ENCODE measurements at regions not wholly inside any gene's neighbourhood (a gene's known extent, or its start where the extent isn't known, plus 50 kb on each side); places are given as distances from the start of the nearest gene placed in this dataset.
"Not testable (repeated sequence)": the region's sequence is repeated elsewhere in the genome, so short reads cannot be mapped to it uniquely, and the experiment has no call there.

DNA sequence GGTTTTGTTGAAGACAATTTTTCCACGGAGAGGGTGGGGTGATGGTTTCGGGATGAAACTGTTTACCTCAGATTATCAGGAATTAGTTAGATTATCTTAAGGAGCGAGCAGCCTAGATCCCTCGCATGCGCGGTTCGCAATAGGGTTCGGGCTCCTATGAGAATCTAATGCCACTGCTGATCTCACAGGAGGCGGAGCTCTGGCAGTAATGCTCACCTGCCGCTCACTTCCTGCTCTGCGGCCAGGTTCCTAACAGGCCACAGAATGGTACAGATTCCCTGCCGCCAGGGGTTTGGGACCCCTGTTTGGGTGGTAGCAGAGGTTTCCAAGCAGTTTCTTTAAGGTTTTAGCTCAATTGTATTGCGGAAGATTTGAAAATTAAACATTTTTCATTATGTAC is 439.8 kb upstream of the OR4E1 start:
- H3K4me3 ChIP-seq (ENCODE audit: insufficient read length, low read depth): no peak overlapping the region
- TF ChIP-seq YY1 (IDR thresholded peaks at IDR 0.05; ENCODE audit: insufficient read depth, insufficient read length) (no peak), ZNF274 (IDR thresholded peaks at IDR 0.05; ENCODE audit: low read depth, low read length) (no peak), SUZ12 (IDR thresholded peaks at IDR 0.05; ENCODE audit: extremely low read depth, insufficient read depth, insufficient read length) (no peak)
- no peak for DNase-seq (ENCODE audit: low read depth, low spot score)
- H3K27me3 ChIP-seq (ENCODE audit: insufficient read depth, insufficient read length): no peaks in the 10 kb centered on the region
- H3K36me3 ChIP-seq (ENCODE audit: insufficient read depth, insufficient read length, low read length): no peaks in the 10 kb centered on the region
- H3K4me1 ChIP-seq (ENCODE audit: insufficient read depth, insufficient read length): no peaks in the 10 kb centered on the region
- no peak overlapping the region for H3K9ac ChIP-seq (ENCODE audit: insufficient read length, low read depth)
- no peaks in the 10 kb centered on the region for H3K9me3 ChIP-seq (ENCODE audit: insufficient read depth, low read length)

DNA sequence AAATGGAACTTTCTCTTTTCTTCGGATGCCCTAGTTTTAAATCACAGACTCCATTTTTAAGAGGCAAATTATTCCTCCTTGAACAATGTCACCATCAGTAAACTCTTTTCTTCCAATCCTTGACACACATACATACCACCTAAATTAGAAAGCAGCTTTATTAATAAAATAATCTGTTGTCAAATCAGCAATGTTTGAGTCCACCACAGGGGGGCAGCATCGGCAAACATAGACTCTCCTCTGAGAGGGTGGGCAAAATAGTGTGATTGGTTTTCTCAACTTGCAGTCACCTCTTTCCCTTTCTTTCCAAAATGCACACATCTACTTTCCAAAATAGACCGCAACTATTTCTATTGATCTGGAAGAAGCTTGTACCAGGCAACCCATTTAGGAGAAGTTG is 438.4 kb upstream of the OR4E1 start:
- Histone ChIP-seq H3K9me3 (ENCODE audit: insufficient read depth, low read length) (no peaks in the 10 kb centered on the region), H3K4me1 (ENCODE audit: insufficient read depth, insufficient read length) (no peaks in the 10 kb centered on the region), H3K27me3 (ENCODE audit: insufficient read depth, insufficient read length) (no peaks in the 10 kb centered on the region), H3K36me3 (ENCODE audit: insufficient read depth, insufficient read length, low read length) (no peaks in the 10 kb centered on the region), H3K4me3 (ENCODE audit: insufficient read length, low read depth) (no peak overlapping the region), H3K9ac (ENCODE audit: insufficient read length, low read depth) (no peak overlapping the region)
- TF ChIP-seq ZNF274 (IDR thresholded peaks at IDR 0.05; ENCODE audit: low read depth, low read length) (no peak), YY1 (IDR thresholded peaks at IDR 0.05; ENCODE audit: insufficient read depth, insufficient read length) (no peak), SUZ12 (IDR thresholded peaks at IDR 0.05; ENCODE audit: extremely low read depth, insufficient read depth, insufficient read length) (no peak)
- no peak for DNase-seq (ENCODE audit: low read depth, low spot score)

DNA sequence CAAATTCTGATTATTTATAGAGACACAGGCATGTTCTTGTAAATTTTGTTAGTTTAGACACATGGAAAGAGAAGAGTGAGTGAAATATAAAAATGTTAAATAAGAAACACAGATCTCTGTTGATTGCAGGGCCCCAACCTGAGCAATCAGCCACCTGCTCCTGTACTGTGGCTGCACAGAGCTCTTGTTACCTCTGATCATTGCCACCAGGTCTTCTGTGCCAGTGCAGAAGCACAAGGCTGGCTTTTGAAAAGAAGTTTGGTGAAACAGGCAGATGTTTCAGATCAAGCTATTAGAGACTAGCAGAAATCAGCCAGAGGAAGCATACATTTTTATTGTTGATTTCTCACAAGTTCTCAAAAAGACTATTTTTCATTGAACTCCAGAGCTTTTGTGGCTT is 434.1 kb upstream of the OR4E1 start:
- H3K27me3 ChIP-seq (ENCODE audit: insufficient read depth, insufficient read length): no peaks in the 10 kb centered on the region
- no peaks in the 10 kb centered on the region for H3K4me1 ChIP-seq (ENCODE audit: insufficient read depth, insufficient read length)
- no peak for DNase-seq (ENCODE audit: low read depth, low spot score)
- no peak for TF ChIP-seq SUZ12 (IDR thresholded peaks at IDR 0.05; ENCODE audit: extremely low read depth, insufficient read depth, insufficient read length)
- TF ChIP-seq ZNF274 (IDR thresholded peaks at IDR 0.05; ENCODE audit: low read depth, low read length): no peak
- no peak for TF ChIP-seq YY1 (IDR thresholded peaks at IDR 0.05; ENCODE audit: insufficient read depth, insufficient read length)
- no peak overlapping the region for H3K4me3 ChIP-seq (ENCODE audit: insufficient read length, low read depth)
- H3K9me3 ChIP-seq (ENCODE audit: insufficient read depth, low read length): no peaks in the 10 kb centered on the region
- H3K36me3 ChIP-seq (ENCODE audit: insufficient read depth, insufficient read length, low read length): no peaks in the 10 kb centered on the region
- H3K9ac ChIP-seq (ENCODE audit: insufficient read length, low read depth): no peak overlapping the region

DNA sequence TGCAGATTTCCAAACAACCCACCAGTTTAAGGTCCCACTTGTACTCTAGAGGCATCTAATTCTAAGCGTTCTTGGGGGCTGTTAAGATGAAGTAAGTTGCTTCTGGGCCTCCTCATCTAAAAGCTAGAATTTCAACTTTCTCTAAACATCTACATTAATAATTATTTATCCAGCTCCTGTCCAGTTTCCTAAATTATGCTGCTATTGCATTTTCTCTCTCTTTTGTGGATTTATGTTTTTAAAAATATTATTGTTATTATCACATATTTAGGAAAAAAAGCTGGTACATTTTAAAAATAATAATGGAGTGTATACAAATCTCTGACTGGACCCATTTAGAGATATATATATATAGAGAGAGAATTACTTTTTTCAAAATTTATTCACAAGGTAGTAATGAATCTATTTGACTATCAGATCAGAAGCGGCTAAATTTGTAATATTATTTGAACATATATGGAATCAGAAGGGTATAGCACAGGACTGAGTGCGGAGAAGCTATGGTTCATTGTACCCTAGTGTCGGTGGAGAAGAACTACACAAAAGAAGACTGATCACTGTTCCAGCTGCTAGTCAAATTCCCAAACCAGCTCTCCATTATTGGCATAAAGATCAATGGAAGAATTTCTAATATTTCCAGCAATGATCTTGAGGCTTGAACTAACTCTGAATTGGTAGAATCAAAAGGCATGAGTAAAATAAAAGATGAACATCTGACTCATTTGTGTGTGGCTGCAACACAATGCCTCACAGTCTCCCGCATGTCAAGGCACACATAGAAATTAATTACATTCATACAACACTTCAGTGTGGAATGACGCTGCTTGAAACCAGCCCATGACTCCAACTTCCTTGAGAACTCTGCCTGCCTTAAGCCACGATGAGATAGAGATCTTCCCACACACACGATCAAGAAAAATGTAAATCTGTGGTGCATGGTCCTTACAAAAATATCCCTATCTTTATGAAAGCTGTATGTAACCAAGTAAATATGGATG is 433.4 kb upstream of the OR4E1 start:
- no peaks in the 10 kb centered on the region for H3K9me3 ChIP-seq (ENCODE audit: insufficient read depth, low read length)
- H3K9ac ChIP-seq (ENCODE audit: insufficient read length, low read depth): no peak overlapping the region
- DNase-seq (ENCODE audit: low read depth, low spot score): no peak
- H3K27me3 ChIP-seq (ENCODE audit: insufficient read depth, insufficient read length): no peaks in the 10 kb centered on the region
- H3K4me1 ChIP-seq (ENCODE audit: insufficient read depth, insufficient read length): no peaks in the 10 kb centered on the region
- H3K36me3 ChIP-seq (ENCODE audit: insufficient read depth, insufficient read length, low read length): no peaks in the 10 kb centered on the region
- H3K4me3 ChIP-seq (ENCODE audit: insufficient read length, low read depth): no peak overlapping the region
- TF ChIP-seq SUZ12 (IDR thresholded peaks at IDR 0.05; ENCODE audit: extremely low read depth, insufficient read depth, insufficient read length): no peak
- TF ChIP-seq YY1 (IDR thresholded peaks at IDR 0.05; ENCODE audit: insufficient read depth, insufficient read length): no peak
- no peak for TF ChIP-seq ZNF274 (IDR thresholded peaks at IDR 0.05; ENCODE audit: low read depth, low read length)

DNA sequence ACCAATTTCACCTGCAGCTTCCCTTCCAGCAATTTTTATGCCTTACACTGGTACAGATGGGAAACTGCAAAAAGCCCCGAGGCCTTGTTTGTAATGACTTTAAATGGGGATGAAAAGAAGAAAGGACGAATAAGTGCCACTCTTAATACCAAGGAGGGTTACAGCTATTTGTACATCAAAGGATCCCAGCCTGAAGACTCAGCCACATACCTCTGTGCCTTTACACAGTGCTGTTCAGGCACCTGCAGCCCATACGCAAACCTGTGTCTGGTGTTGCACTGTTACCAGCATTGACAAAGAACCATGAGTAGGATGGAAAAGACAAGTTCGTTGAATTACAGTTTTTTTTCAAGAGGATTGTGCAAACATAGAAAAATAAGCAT is 432.0 kb upstream of the OR4E1 start:
- no peak overlapping the region for H3K9ac ChIP-seq (ENCODE audit: insufficient read length, low read depth)
- no peak for DNase-seq (ENCODE audit: low read depth, low spot score)
- TF ChIP-seq SUZ12 (IDR thresholded peaks at IDR 0.05; ENCODE audit: extremely low read depth, insufficient read depth, insufficient read length) (no peak), ZNF274 (IDR thresholded peaks at IDR 0.05; ENCODE audit: low read depth, low read length) (no peak), YY1 (IDR thresholded peaks at IDR 0.05; ENCODE audit: insufficient read depth, insufficient read length) (no peak)
- no peaks in the 10 kb centered on the region for H3K9me3 ChIP-seq (ENCODE audit: insufficient read depth, low read length)
- H3K4me3 ChIP-seq (ENCODE audit: insufficient read length, low read depth): no peak overlapping the region
- H3K36me3 ChIP-seq (ENCODE audit: insufficient read depth, insufficient read length, low read length): no peaks in the 10 kb centered on the region
- H3K4me1 ChIP-seq (ENCODE audit: insufficient read depth, insufficient read length): no peaks in the 10 kb centered on the region
- H3K27me3 ChIP-seq (ENCODE audit: insufficient read depth, insufficient read length): no peaks in the 10 kb centered on the region

DNA sequence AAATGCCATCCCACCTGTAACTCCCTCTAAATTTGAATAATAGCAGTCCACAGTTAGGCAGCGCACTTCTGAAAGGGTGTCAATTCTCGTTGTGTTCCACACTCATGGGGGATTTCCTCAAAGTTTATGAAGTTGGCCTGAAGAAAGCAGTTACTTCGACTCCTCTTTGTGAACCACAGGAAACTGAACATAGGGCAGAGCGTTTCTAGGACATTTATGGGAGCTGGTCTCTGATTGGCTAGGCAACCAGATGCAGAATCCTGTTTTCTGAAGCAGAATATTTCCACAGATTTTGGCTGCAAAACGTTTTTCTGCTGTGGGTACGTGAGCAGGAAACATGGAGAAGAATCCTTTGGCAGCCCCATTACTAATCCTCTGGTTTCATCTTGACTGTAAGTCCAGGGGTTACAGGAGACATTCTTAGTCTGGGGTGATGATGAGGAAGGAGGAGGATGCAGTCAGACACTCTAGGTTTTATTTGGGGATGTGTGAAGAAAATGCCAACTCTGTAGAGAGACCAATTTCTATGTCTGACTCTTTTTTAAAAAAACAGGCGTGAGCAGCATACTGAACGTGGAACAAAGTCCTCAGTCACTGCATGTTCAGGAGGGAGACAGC is 431.5 kb upstream of the OR4E1 start:
- Histone ChIP-seq H3K4me3 (ENCODE audit: insufficient read length, low read depth) (no peak overlapping the region), H3K9me3 (ENCODE audit: insufficient read depth, low read length) (no peaks in the 10 kb centered on the region), H3K9ac (ENCODE audit: insufficient read length, low read depth) (no peak overlapping the region), H3K36me3 (ENCODE audit: insufficient read depth, insufficient read length, low read length) (no peaks in the 10 kb centered on the region), H3K4me1 (ENCODE audit: insufficient read depth, insufficient read length) (no peaks in the 10 kb centered on the region), H3K27me3 (ENCODE audit: insufficient read depth, insufficient read length) (no peaks in the 10 kb centered on the region)
- DNase-seq (ENCODE audit: low read depth, low spot score): no peak
- TF ChIP-seq YY1 (IDR thresholded peaks at IDR 0.05; ENCODE audit: insufficient read depth, insufficient read length) (no peak), SUZ12 (IDR thresholded peaks at IDR 0.05; ENCODE audit: extremely low read depth, insufficient read depth, insufficient read length) (no peak), ZNF274 (IDR thresholded peaks at IDR 0.05; ENCODE audit: low read depth, low read length) (no peak)

DNA sequence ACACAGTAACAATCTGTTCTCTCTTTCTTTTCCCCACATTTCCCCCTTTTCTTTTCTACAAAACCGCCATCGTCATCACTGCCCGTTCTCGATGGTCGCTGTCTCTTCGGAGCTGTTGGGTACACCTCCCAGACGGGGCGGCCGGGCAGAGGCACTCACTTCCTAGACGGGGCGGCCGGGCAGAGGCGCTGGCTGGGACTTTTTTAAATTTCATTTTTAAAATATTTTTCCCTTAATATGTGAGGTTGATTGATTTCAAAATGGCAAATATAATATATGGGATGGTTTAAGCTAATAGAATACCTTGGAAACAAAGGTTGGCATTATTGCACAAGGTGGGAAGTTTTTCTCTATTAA is 427.1 kb upstream of the OR4E1 start:
- H3K4me1 ChIP-seq (ENCODE audit: insufficient read depth, insufficient read length); DNase-seq (ENCODE audit: low read depth, low spot score); H3K9me3 ChIP-seq (ENCODE audit: insufficient read depth, low read length); H3K27me3 ChIP-seq (ENCODE audit: insufficient read depth, insufficient read length); H3K36me3 ChIP-seq (ENCODE audit: insufficient read depth, insufficient read length, low read length); H3K9ac ChIP-seq (ENCODE audit: insufficient read length, low read depth); H3K4me3 ChIP-seq (ENCODE audit: insufficient read length, low read depth): not testable (repeated sequence)

Measured in NT2/D1 (cell line).